ENCODE measurements at regions not wholly inside any gene's neighbourhood (a gene's known extent, or its start where the extent isn't known, plus 50 kb on each side); places are given as distances from the start of the nearest gene placed in this dataset.

GRCh38 chr1:184914149-184914548 is 60.2 kb downstream of the NIBAN1 start:
- TF ChIP-seq POLR2A (IDR thresholded peaks at IDR 0.05) (no peak), CTCF (IDR thresholded peaks at IDR 0.05) (no peak)
